A673 (cell line): ENCODE measurements at regions not wholly inside any gene's neighbourhood (a gene's known extent, or its start where the extent isn't known, plus 50 kb on each side); places are given as distances from the start of the nearest gene placed in this dataset.

Experiments
- BruUV-seq: library from RNA; stranded (reverse); fragments of 400-500 nt; replicated peaks from 2 replicates; lab custom pipeline; 2021; lab: Mats Ljungman, UMichigan
- CTCF ChIA-PET: fragments of 300-600 bp; sonication (Branson Sonifier 250); formaldehyde crosslinking; loops from one replicate; lab custom pipeline; 2022; ENCODE audit warnings: antibody characterized with exemption; lab: Charles Lee
- POLR2A ChIA-PET: fragments of 300-600 bp; sonication (Branson Sonifier 250); formaldehyde crosslinking; loops from one replicate; lab custom pipeline; 2022; ENCODE audit warnings: antibody characterized with exemption; ENCODE audit not compliant: low non-redundant PET; lab: Charles Lee
- DNase-seq: peaks from one replicate; pipeline ENCODE4 v3.0.0-alpha.2; 2015; ENCODE audit warnings: low spot score
- H3K27ac ChIP-seq: fragments of 200-600 bp; sonication (generic); 2 replicates; pipeline ENCODE4 v1.5.1; 2016; ENCODE audit warnings: mixed run types, low read depth, mild to moderate bottlenecking, mixed read lengths, antibody characterized with exemption, low read length; ENCODE audit not compliant: poor library complexity, severe bottlenecking
- H3K27me3 ChIP-seq: fragments of 200-600 bp; sonication (generic); replicated peaks from 2 replicates; pipeline ENCODE4 v1.6.1; 2017; ENCODE audit warnings: mixed run types, low read depth, mild to moderate bottlenecking, mixed read lengths, antibody characterized with exemption, low read length; ENCODE audit not compliant: insufficient read depth, poor library complexity
- H3K36me3 ChIP-seq: fragments of 200-600 bp; sonication (generic); 2 replicates; pipeline ENCODE4 v1.6.1; 2016; ENCODE audit warnings: mixed run types, mild to moderate bottlenecking, mixed read lengths, antibody characterized with exemption, low read length; ENCODE audit not compliant: insufficient read depth, poor library complexity, severe bottlenecking
- H3K4me1 ChIP-seq: fragments of 200-600 bp; sonication (generic); 2 replicates; pipeline ENCODE4 v1.6.1; 2017; ENCODE audit warnings: mixed run types, mild to moderate bottlenecking, mixed read lengths, antibody characterized with exemption, low read length; ENCODE audit not compliant: insufficient read depth, poor library complexity, severe bottlenecking
- H3K4me3 ChIP-seq: fragments of 200-600 bp; sonication (generic); 2 replicates; pipeline ENCODE4 v1.5.1; 2016; ENCODE audit warnings: low read depth, mixed run types, mild to moderate bottlenecking, mixed read lengths, low read length; ENCODE audit not compliant: poor library complexity, severe bottlenecking
- H3K9me3 ChIP-seq: fragments of 200-600 bp; sonication (generic); 2 replicates; pipeline ENCODE4 v1.6.1; 2016; ENCODE audit warnings: mixed run types, low read depth, mild to moderate bottlenecking, mixed read lengths, antibody characterized with exemption, low read length; ENCODE audit not compliant: poor library complexity, severe bottlenecking
- EZH2 ChIP-seq: fragments of 200-600 bp; sonication (generic); IDR thresholded peaks from 2 replicates; pipeline ENCODE4 v1.6.1; 2017; ENCODE audit warnings: borderline replicate concordance, low read depth, mild to moderate bottlenecking, mixed read lengths, antibody characterized with exemption, low read length; ENCODE audit not compliant: poor library complexity, severe bottlenecking
- intact Hi-C: fragments of 100-400 bp; cut with micrococcal nuclease; formaldehyde crosslinking; loops from one replicate; pipeline ENCODE4 v1.10.0; 2022; ENCODE audit not compliant: unreplicated experiment
- TF ChIP-seq, protein P1 (sequence below): fragments of 300-800, 200-600 bp; sonication (generic); conservative IDR thresholded peaks from 2 replicates; pipeline ENCODE4 v1.5.1; 2017; ENCODE audit warnings: low read depth, mild to moderate bottlenecking, antibody characterized with exemption, low read length, moderate library complexity, mixed read lengths

DNA sequence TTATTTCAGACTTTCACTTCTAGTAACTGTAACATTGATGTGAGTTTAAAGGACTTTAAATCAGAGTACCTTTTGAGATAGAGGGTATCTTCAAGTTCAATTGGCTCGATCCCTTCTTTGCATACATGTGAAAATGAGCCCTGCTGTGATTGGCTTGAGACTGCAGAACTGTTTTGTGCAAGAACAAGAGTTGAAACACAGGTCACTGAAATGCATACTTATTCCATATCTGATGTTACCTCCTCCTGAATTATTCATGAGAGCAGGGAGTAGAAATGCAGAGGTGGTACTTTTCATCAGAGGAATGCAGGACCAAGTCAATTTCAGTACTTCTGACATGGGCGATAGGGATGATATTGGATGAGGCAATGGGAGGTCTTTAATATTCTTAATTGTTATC, 459.5 kb downstream of the TLR4 start:
- no peak for TF ChIP-seq EZH2
- TF ChIP-seq, protein P1, sequence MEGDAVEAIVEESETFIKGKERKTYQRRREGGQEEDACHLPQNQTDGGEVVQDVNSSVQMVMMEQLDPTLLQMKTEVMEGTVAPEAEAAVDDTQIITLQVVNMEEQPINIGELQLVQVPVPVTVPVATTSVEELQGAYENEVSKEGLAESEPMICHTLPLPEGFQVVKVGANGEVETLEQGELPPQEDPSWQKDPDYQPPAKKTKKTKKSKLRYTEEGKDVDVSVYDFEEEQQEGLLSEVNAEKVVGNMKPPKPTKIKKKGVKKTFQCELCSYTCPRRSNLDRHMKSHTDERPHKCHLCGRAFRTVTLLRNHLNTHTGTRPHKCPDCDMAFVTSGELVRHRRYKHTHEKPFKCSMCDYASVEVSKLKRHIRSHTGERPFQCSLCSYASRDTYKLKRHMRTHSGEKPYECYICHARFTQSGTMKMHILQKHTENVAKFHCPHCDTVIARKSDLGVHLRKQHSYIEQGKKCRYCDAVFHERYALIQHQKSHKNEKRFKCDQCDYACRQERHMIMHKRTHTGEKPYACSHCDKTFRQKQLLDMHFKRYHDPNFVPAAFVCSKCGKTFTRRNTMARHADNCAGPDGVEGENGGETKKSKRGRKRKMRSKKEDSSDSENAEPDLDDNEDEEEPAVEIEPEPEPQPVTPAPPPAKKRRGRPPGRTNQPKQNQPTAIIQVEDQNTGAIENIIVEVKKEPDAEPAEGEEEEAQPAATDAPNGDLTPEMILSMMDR, result no peak
- Histone ChIP-seq H3K4me3 (no peak overlapping the region), H3K4me1 (no peaks in the 10 kb centered on the region), H3K36me3 (no peaks in the 10 kb centered on the region), H3K27ac (no peak overlapping the region), H3K27me3 (no peaks in the 10 kb centered on the region), H3K9me3 (no peaks in the 10 kb centered on the region)
- ChIA-PET POLR2A (no interaction called here), CTCF (no interaction called here)
- no TSS peak for BruUV-seq
- intact Hi-C loops, result no loop called here
- DNase-seq, result no peak

DNA sequence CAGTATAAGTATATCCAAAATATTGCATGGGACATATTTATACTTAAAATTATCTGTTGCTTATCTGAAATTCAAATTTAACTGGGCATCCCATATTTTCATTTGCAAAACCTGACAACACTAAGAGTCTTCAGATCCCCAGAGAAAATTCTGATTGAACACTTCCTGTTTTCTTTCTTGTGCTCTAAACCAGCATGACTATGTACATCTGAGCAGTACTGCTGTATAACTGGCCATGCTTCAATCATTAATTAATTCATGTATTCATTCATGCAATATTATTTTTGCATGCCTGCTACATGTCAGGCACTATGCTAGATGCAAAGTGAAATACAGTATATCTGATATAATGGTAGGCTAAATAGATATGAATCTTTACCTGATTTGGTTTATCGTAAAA, 461.2 kb downstream of the TLR4 start:
- H3K4me3 ChIP-seq, result no peak overlapping the region
- TF ChIP-seq, protein P1, result no peak
- no peak for TF ChIP-seq EZH2
- H3K4me1 ChIP-seq, result no peaks in the 10 kb centered on the region
- CTCF ChIA-PET, result no interaction called here
- no peaks in the 10 kb centered on the region for H3K27me3 ChIP-seq
- no peak overlapping the region for H3K27ac ChIP-seq
- intact Hi-C loops, result no loop called here
- no peaks in the 10 kb centered on the region for H3K36me3 ChIP-seq
- H3K9me3 ChIP-seq, result no peaks in the 10 kb centered on the region
- DNase-seq, result no peak
- POLR2A ChIA-PET, result no interaction called here
- BruUV-seq, result no TSS peak

DNA sequence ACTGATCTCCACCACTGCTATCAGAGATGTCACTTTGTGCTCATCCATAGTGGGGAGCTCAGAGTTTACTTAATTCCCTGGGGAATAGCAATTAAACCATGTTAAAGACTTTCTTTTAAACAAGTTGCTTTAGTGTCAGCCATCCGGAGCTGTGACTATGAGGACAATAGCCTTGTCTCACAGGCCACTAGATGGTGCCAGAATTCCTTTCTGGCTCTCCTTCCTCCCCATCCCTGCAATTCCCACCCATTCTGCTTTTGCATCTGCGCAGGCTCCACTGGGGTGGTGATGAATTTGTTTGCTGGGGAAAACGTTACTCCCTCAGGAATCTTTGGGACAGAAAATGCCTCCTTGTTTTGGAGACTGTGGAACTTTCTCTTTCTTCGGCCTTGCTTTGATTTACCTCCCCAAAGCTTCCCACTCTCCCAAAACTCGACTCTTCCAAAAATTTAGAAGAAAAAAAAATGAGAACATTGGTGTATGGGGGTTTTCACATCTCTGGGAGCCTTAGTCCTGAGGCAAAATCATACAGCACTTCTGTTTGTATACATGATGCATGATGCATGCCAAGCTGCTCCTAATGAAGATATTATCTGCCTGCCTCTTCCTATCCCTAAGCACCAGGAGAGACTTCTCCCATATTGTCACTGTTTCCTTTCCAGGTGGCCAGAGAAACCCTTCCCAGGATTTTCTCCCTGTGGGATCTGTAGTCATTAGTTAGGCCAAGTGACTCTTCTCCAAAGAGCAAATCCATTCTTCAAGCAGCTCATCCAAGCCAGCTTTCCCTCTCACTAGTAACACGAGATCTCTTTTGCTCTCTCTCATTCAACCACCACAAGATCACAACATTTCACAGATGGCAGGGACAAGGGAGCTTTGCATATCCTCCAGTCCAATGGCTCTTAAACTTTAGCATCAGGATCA, 466.1 kb downstream of the TLR4 start:
- H3K27ac ChIP-seq, result no peak overlapping the region
- H3K4me1 ChIP-seq, result no peaks in the 10 kb centered on the region
- H3K36me3 ChIP-seq, result no peaks in the 10 kb centered on the region
- peak; percentile 62 for DNase-seq
- no TSS peak for BruUV-seq
- no peak overlapping the region for H3K4me3 ChIP-seq
- TF ChIP-seq, protein P1, result peak; percentile 71
- TF ChIP-seq EZH2, result no peak
- intact Hi-C loops, result loop anchor here (5.0 to 10.0 kb wide), 2 partner anchors 525 to 1197 kb away; partner anchors contain the start of gene BRINP1
- ChIA-PET POLR2A (no interaction called here), CTCF (no interaction called here)
- H3K9me3 ChIP-seq, result no peaks in the 10 kb centered on the region
- no peaks in the 10 kb centered on the region for H3K27me3 ChIP-seq
